GM12878 (cell line): ENCODE measurements at regions not wholly inside any gene's neighbourhood (a gene's known extent, or its start where the extent isn't known, plus 50 kb on each side); places are given as distances from the start of the nearest gene placed in this dataset.

ENCODE experiments used
- ATAC-seq: fragments of 200-7000 bp; cut with Tn5 transposase; 3 replicates; pipeline ENCODE4 v1.9.1; 2020; ENCODE audit warnings: mild to moderate bottlenecking, moderate library complexity
- BruUV-seq: library from RNA; stranded (reverse); fragments of 400-500 nt; replicated peaks from 2 replicates; lab custom pipeline; 2021; lab: Mats Ljungman, UMichigan
- CTCF ChIA-PET: fragments of 300-600 bp; sonication (Branson Sonifier 250); formaldehyde crosslinking; extraction: SDS; loops from one replicate; lab custom pipeline; 2021; ENCODE audit warnings: inconsistent platforms; lab: Yijun Ruan, JAX
- POLR2A ChIA-PET: fragments of 350-600 bp; formaldehyde crosslinking; extraction: SDS; loops from one replicate; lab custom pipeline; 2021; ENCODE audit warnings: inconsistent platforms; lab: Charles Lee
- RAD21 ChIA-PET: fragments of 300-600 bp; sonication (Branson Sonifier 250); formaldehyde crosslinking; loops from one replicate; lab custom pipeline; 2023; ENCODE audit warnings: antibody characterized with exemption; ENCODE audit not compliant: unreplicated experiment; lab: Charles Lee
- SMC1A ChIA-PET: fragments of 300-600 bp; sonication (Branson Sonifier 250); formaldehyde crosslinking; loops from one replicate; lab custom pipeline; 2023; ENCODE audit not compliant: unreplicated experiment, uncharacterized antibody; lab: Charles Lee
- DNase-seq: peaks from one replicate; pipeline ENCODE4 v3.0.0-alpha.2; 2011; ENCODE audit warnings: low read depth, low spot score
- FAIRE-seq: peaks from 3 replicates; lab custom pipeline; 2011; peaks lifted over from hg19 to GRCh38; lab: Jason Lieb, UNC
- H2AFZ ChIP-seq: 2 replicates; pipeline ENCODE4 v1.6.0; 2011; ENCODE audit warnings: low read depth, low read length, control low read depth; ENCODE audit not compliant: control insufficient read depth
- H3K27ac ChIP-seq: 2 replicates; pipeline ENCODE4 v1.5.1; 2011; ENCODE audit warnings: control low read depth; ENCODE audit not compliant: control insufficient read depth, insufficient read depth
- H3K27me3 ChIP-seq, 2 experiments: replicated peaks in 1 of 2; 2 replicates each; pipeline versions ENCODE4 v1.6.0 to v1.6.1; 2011; ENCODE audit warnings: low read length in 1 of 2; ENCODE audit not compliant: control insufficient read depth in 2 of 2, insufficient read depth in 2 of 2
- H3K36me3 ChIP-seq, 2 experiments: 2 replicates each; pipeline ENCODE4 v1.5.1; 2011; ENCODE audit warnings: low read length in 1 of 2; ENCODE audit not compliant: control insufficient read depth in 2 of 2, insufficient read depth in 2 of 2
- H3K4me1 ChIP-seq: 2 replicates; pipeline ENCODE4 v1.6.1; 2011; ENCODE audit warnings: mild to moderate bottlenecking, low read length, moderate library complexity, mixed read lengths; ENCODE audit not compliant: control insufficient read depth, insufficient read depth
- H3K4me2 ChIP-seq: 2 replicates; pipeline ENCODE4 v1.6.0; 2011; ENCODE audit warnings: control low read depth; ENCODE audit not compliant: control insufficient read depth, insufficient read depth
- H3K4me3 ChIP-seq: fragments of 200-600 bp; sonication (generic); 2 replicates; pipeline ENCODE4 v1.5.1; 2016
- H3K79me2 ChIP-seq: 2 replicates; pipeline ENCODE4 v1.6.0; 2011; ENCODE audit warnings: low read length; ENCODE audit not compliant: control insufficient read depth, insufficient read depth
- H3K9ac ChIP-seq: 2 replicates; pipeline ENCODE4 v1.8.0; 2011; ENCODE audit warnings: low read length, control low read depth, mixed read lengths; ENCODE audit not compliant: control insufficient read depth, insufficient read depth
- H3K9me3 ChIP-seq: replicated peaks from 3 replicates; pipeline ENCODE4 v1.5.1; 2011; ENCODE audit warnings: mild to moderate bottlenecking, low read length; ENCODE audit not compliant: control insufficient read depth, insufficient read depth
- H4K20me1 ChIP-seq: 2 replicates; pipeline ENCODE4 v1.6.0; 2011; ENCODE audit not compliant: control insufficient read depth, insufficient read depth
- PAX5 ChIP-seq: IDR thresholded peaks from 2 replicates; pipeline ENCODE4 v1.6.1; 2011; ENCODE audit warnings: low read depth, low read length, borderline replicate concordance
- POLR2AphosphoS5 ChIP-seq: IDR thresholded peaks from 2 replicates; pipeline ENCODE4 v1.6.1; 2011; ENCODE audit warnings: mild to moderate bottlenecking, low read length, inconsistent platforms
- RB1 ChIP-seq: fragments of 450-650 bp; formaldehyde crosslinking; IDR thresholded peaks from 2 replicates; pipeline ENCODE4 v1.6.1; 2017; ENCODE audit warnings: mild to moderate bottlenecking, borderline replicate concordance
- RFX5 ChIP-seq: IDR thresholded peaks from 2 replicates; pipeline ENCODE4 v1.6.1; 2011; ENCODE audit warnings: low read depth, low read length, improper control_type of control experiment
- SMC3 ChIP-seq: IDR thresholded peaks from 2 replicates; pipeline ENCODE4 v1.6.1; 2011; ENCODE audit warnings: low read length, improper control_type of control experiment, borderline replicate concordance
- SPI1 ChIP-seq: IDR thresholded peaks from 2 replicates; pipeline ENCODE4 v1.6.1; 2011; ENCODE audit warnings: low read depth, mild to moderate bottlenecking, low read length, moderate library complexity, borderline replicate concordance; ENCODE audit not compliant: insufficient read depth
- SREBF1 ChIP-seq: IDR thresholded peaks from 2 replicates; pipeline ENCODE4 v1.6.1; 2012; ENCODE audit warnings: mild to moderate bottlenecking, low read length
- SUPT20H ChIP-seq: IDR thresholded peaks from 2 replicates; pipeline ENCODE4 v1.6.1; 2011; ENCODE audit warnings: low read depth, mild to moderate bottlenecking, low read length, moderate library complexity, borderline replicate concordance; ENCODE audit not compliant: control insufficient read depth
- YY1 ChIP-seq: IDR thresholded peaks from 2 replicates; pipeline ENCODE4 v1.6.1; 2011; ENCODE audit warnings: low read depth, mild to moderate bottlenecking, low read length
- ZZZ3 ChIP-seq: IDR thresholded peaks from 2 replicates; pipeline ENCODE4 v1.6.1; 2011; ENCODE audit warnings: low read depth; ENCODE audit not compliant: control insufficient read depth, insufficient read length
- WGBS: methylation state at CpG from one replicate; pipeline ENCODE4 v1.1.6; 2016; ENCODE audit warnings: low lambda C conversion rate; ENCODE audit not compliant: insufficient replicate concordance, insufficient coverage; ENCODE audit errors: missing lambda C conversion rate; 5-methylcytosine and 5-hydroxymethylcytosine counted together
- in situ Hi-C: fragments of 300-500 bp; cut with MboI; formaldehyde crosslinking; loops from 9 replicates; pipeline ENCODE4 v1.14.3; 2018; ENCODE audit warnings: mixed read lengths
- intact Hi-C: fragments of 100-400 bp; cut with micrococcal nuclease; formaldehyde crosslinking; loops from one replicate; pipeline ENCODE4 v1.14.2; 2022; ENCODE audit not compliant: unreplicated experiment
- TF ChIP-seq, protein P1 (sequence below): fragments of 150-350 bp; IDR thresholded peaks from 2 replicates; pipeline ENCODE4 v1.6.1; 2016; ENCODE audit warnings: low read depth, low read length
- TF ChIP-seq, protein P2 (sequence below), 3 experiments: IDR thresholded peaks in 2 of 3; conservative IDR thresholded peaks in 1 of 3; 2 replicates each; pipeline ENCODE4 v1.5.1; 2011; ENCODE audit warnings: low read depth in 3 of 3, low read length in 3 of 3, mild to moderate bottlenecking in 3 of 3, control low read depth in 2 of 3, moderate library complexity in 2 of 3, inconsistent platforms in 1 of 3, mixed read lengths in 1 of 3; ENCODE audit not compliant: control insufficient read depth in 2 of 3, insufficient read depth in 1 of 3; ENCODE audit errors: extremely low read depth in 1 of 3
- TF ChIP-seq, protein P3 (sequence below): IDR thresholded peaks from 2 replicates; pipeline ENCODE4 v1.6.1; 2011; ENCODE audit warnings: low read depth, low read length, improper control_type of control experiment, borderline replicate concordance

GRCh38 chr9:82445556-82445955 is 457.0 kb downstream of the SPATA31D1 start (continued):
- TF ChIP-seq, protein P1, sequence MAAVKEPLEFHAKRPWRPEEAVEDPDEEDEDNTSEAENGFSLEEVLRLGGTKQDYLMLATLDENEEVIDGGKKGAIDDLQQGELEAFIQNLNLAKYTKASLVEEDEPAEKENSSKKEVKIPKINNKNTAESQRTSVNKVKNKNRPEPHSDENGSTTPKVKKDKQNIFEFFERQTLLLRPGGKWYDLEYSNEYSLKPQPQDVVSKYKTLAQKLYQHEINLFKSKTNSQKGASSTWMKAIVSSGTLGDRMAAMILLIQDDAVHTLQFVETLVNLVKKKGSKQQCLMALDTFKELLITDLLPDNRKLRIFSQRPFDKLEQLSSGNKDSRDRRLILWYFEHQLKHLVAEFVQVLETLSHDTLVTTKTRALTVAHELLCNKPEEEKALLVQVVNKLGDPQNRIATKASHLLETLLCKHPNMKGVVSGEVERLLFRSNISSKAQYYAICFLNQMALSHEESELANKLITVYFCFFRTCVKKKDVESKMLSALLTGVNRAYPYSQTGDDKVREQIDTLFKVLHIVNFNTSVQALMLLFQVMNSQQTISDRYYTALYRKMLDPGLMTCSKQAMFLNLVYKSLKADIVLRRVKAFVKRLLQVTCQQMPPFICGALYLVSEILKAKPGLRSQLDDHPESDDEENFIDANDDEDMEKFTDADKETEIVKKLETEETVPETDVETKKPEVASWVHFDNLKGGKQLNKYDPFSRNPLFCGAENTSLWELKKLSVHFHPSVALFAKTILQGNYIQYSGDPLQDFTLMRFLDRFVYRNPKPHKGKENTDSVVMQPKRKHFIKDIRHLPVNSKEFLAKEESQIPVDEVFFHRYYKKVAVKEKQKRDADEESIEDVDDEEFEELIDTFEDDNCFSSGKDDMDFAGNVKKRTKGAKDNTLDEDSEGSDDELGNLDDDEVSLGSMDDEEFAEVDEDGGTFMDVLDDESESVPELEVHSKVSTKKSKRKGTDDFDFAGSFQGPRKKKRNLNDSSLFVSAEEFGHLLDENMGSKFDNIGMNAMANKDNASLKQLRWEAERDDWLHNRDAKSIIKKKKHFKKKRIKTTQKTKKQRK, result no peak

DNA sequence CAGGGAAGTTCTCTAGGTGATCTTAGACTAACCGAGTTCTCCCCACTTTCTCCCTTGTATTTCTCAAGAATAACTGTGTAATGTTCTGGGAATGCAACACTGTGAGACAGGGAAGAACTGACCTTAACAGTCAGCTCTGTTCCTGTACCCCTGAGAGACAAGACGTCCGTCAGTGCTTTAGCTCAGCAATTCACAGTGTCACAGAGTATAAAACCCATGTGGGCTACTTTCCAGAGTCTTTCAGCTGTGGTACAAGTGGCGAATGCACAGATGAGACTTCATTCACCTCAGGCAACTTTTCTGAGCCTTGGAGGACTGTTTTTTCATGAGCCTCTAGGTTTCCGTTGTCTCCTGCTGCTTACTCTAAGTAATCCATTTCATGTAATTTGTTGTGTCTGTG is 458.8 kb downstream of the SPATA31D1 start:
- Histone ChIP-seq H2AFZ (no peak overlapping the region), H3K27me3 (no peaks in the 10 kb centered on the region), H3K27ac (no peak overlapping the region), H3K79me2 (no peaks in the 10 kb centered on the region), H3K4me2 (no peak overlapping the region), H3K4me3 (no peak overlapping the region), H3K36me3 (no peaks in the 10 kb centered on the region), H3K9ac (no peak overlapping the region), H3K4me1 (no peaks in the 10 kb centered on the region), H3K9me3 (no peaks in the 10 kb centered on the region), H4K20me1 (no peaks in the 10 kb centered on the region)
- ChIA-PET SMC1A (interaction anchor here (1.4 kb wide), 1 partner anchor 10 kb away, joined by 3 read pairs; no protein-coding TSS in a partner anchor), POLR2A (no interaction called here), CTCF (no interaction called here), RAD21 (no interaction called here)
- intact Hi-C loops (no loop called here), in situ Hi-C loops (no loop called here)
- no TSS peak for BruUV-seq
- ATAC-seq, result no peak
- FAIRE-seq, result no peak
- 35% methylated on average over 5 of the region's 5 CpGs for WGBS
- no peak for DNase-seq
- TF ChIP-seq PAX5 (no peak), SUPT20H (no peak), YY1 (no peak), RFX5 (no peak), RB1 (no peak), SMC3 (no peak), ZZZ3 (no peak), SREBF1 (no peak), SPI1 (no peak), POLR2AphosphoS5 (no peak)
- TF ChIP-seq, protein P2, sequence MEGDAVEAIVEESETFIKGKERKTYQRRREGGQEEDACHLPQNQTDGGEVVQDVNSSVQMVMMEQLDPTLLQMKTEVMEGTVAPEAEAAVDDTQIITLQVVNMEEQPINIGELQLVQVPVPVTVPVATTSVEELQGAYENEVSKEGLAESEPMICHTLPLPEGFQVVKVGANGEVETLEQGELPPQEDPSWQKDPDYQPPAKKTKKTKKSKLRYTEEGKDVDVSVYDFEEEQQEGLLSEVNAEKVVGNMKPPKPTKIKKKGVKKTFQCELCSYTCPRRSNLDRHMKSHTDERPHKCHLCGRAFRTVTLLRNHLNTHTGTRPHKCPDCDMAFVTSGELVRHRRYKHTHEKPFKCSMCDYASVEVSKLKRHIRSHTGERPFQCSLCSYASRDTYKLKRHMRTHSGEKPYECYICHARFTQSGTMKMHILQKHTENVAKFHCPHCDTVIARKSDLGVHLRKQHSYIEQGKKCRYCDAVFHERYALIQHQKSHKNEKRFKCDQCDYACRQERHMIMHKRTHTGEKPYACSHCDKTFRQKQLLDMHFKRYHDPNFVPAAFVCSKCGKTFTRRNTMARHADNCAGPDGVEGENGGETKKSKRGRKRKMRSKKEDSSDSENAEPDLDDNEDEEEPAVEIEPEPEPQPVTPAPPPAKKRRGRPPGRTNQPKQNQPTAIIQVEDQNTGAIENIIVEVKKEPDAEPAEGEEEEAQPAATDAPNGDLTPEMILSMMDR (IDR thresholded peaks at IDR 0.05 in 2 of 3, conservative IDR thresholded peaks at IDR 0.05 in 1 of 3; ENCODE audit: control insufficient read depth in 2 of 3, extremely low read depth in 1 of 3, insufficient read depth in 1 of 3, low read depth in 3 of 3, low read length in 3 of 3), result no peak
- TF ChIP-seq, protein P3, sequence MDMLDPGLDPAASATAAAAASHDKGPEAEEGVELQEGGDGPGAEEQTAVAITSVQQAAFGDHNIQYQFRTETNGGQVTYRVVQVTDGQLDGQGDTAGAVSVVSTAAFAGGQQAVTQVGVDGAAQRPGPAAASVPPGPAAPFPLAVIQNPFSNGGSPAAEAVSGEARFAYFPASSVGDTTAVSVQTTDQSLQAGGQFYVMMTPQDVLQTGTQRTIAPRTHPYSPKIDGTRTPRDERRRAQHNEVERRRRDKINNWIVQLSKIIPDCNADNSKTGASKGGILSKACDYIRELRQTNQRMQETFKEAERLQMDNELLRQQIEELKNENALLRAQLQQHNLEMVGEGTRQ, result no peak
